ENCODE measurements at regions not wholly inside any gene's neighbourhood (a gene's known extent, or its start where the extent isn't known, plus 50 kb on each side); places are given as distances from the start of the nearest gene placed in this dataset.

- TF ChIP-seq ATF4 (CRISPR knock-in tag; IDR thresholded peaks at IDR 0.05), result no peak
- TF ChIP-seq HMG20B (CRISPR knock-in tag; conservative IDR thresholded peaks at IDR 0.05), result no peak
Measured at GRCh38 chr3:10646531-10647335, 141.3 kb upstream of the ATP2B2 start (continued).

- CTCF ChIA-PET (ENCODE audit: low intra/inter-chr PET ratio, low total read pairs), result no interaction called here
- BruUV-seq (replicated peaks), result no TSS peak
- WGBS (ENCODE audit: low lambda C conversion rate), result 34% methylated on average over 5 of the region's 5 CpGs
Measured at GRCh38 chr3:10647376-10647775, 142.0 kb upstream of the ATP2B2 start.

More at GRCh38 chr3:10647376-10647775, 142.0 kb upstream of the ATP2B2 start:
- no peak overlapping the region for H3K4me2 ChIP-seq (ENCODE audit: low read depth, low read length)
- no peaks in the 10 kb centered on the region for H3K79me2 ChIP-seq (ENCODE audit: insufficient read depth, low read length)
- H2AFZ ChIP-seq (ENCODE audit: low read length), result no peak overlapping the region
- POLR2A ChIA-PET, result no interaction called here
- H3K9ac ChIP-seq (ENCODE audit: insufficient read depth, low read depth, low read length), result no peak overlapping the region
- no peaks in the 10 kb centered on the region for H3K36me3 ChIP-seq (replicated peaks in 1 of 2; ENCODE audit: control insufficient read depth in 1 of 2, insufficient read depth in 2 of 2, low read length in 2 of 2)
- H4K20me1 ChIP-seq (ENCODE audit: insufficient read depth, low read length), result no peaks in the 10 kb centered on the region
- no peaks in the 10 kb centered on the region for H3K4me1 ChIP-seq (ENCODE audit: insufficient read depth, low read length)
- TF ChIP-seq HMGXB4 (CRISPR knock-in tag; IDR thresholded peaks at IDR 0.05; ENCODE audit: borderline replicate concordance in 1 of 2, low read depth in 1 of 2) (no peak), GATAD1 (CRISPR knock-in tag; IDR thresholded peaks at IDR 0.05) (no peak), PCBP2 (optimal IDR thresholded peaks at IDR 0.05; ENCODE audit: low read depth, low read length, poor library complexity, severe bottlenecking) (no peak), KLF15 (CRISPR knock-in tag; IDR thresholded peaks at IDR 0.05; ENCODE audit: borderline replicate concordance) (no peak), ZNF768 (CRISPR knock-in tag; IDR thresholded peaks at IDR 0.05) (no peak), SYNCRIP (IDR thresholded peaks at IDR 0.05; ENCODE audit: insufficient read depth, low read depth, low read length) (no peak), ZNF33A (CRISPR knock-in tag; IDR thresholded peaks at IDR 0.05; ENCODE audit: borderline replicate concordance) (no peak), CBX2 (IDR thresholded peaks at IDR 0.05; ENCODE audit: low read depth, low read length) (no peak), CBX2 (CRISPR knock-in tag; IDR thresholded peaks at IDR 0.05; ENCODE audit: low read depth) (no peak), GABPA (IDR thresholded peaks at IDR 0.05; ENCODE audit: low read depth, low read length) (no peak), GABPA (CRISPR knock-in tag; IDR thresholded peaks at IDR 0.05; ENCODE audit: low read depth) (no peak), ZNF30 (CRISPR knock-in tag; IDR thresholded peaks at IDR 0.05) (no peak), REXO4 (CRISPR knock-in tag; IDR thresholded peaks at IDR 0.05; ENCODE audit: borderline replicate concordance) (no peak), PATZ1 (CRISPR knock-in tag; IDR thresholded peaks at IDR 0.05) (no peak), ZEB1 (IDR thresholded peaks at IDR 0.05; ENCODE audit: insufficient replicate concordance, low read depth) (no peak)
- H3K27me3 ChIP-seq (ENCODE audit: control insufficient read depth in 1 of 2, insufficient read depth in 2 of 2, low read length in 2 of 2), result no peaks in the 10 kb centered on the region
- in situ Hi-C loops (cut with HindIII; ENCODE audit: extremely low pct_ligation_motif_present, low pct_unique_long_range_greater_than_20kb), result no loop called here
- DNase-seq (ENCODE audit: low spot score), result no peak
- no peak for ATAC-seq
- FAIRE-seq, result no peak
- intact Hi-C loops (cut with micrococcal nuclease; ENCODE audit: unreplicated experiment), result no loop called here
- H3K9me3 ChIP-seq (ENCODE audit: low read length), result no peaks in the 10 kb centered on the region
- no peak overlapping the region for H3K4me3 ChIP-seq (replicated peaks in 1 of 3; ENCODE audit: insufficient read depth in 1 of 3, low read depth in 2 of 3, low read length in 3 of 3)
- H3K27ac ChIP-seq (ENCODE audit: extremely low read length, insufficient read depth, low read length), result no peak overlapping the region

All from HepG2 (cell line).